ENCODE measurements at regions not wholly inside any gene's neighbourhood (a gene's known extent, or its start where the extent isn't known, plus 50 kb on each side); places are given as distances from the start of the nearest gene placed in this dataset.

DNA sequence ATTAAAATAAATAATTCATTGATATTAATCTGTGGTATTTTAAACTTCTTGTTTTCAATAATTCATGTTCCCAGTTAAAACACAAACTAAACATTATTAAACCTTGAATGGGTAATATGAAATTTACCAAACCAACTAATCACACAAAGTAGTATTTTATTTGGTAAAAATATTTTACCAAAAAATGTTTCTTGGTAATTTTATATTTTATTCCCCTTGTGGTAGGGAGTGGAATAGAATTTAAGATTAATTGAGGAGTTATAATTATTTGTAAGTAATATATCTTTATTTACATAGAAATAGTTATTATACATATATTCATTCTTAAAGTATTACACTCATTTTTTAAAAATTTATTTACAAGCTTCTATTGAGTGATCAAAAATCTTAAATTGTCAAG is 1350.9 kb downstream of the OTOL1 start:
- Histone ChIP-seq H4K20me1 (ENCODE audit: insufficient read depth, low read length) (no peaks in the 10 kb centered on the region), H2AFZ (ENCODE audit: low read length) (no peak overlapping the region)
- TF ChIP-seq, protein P1, sequence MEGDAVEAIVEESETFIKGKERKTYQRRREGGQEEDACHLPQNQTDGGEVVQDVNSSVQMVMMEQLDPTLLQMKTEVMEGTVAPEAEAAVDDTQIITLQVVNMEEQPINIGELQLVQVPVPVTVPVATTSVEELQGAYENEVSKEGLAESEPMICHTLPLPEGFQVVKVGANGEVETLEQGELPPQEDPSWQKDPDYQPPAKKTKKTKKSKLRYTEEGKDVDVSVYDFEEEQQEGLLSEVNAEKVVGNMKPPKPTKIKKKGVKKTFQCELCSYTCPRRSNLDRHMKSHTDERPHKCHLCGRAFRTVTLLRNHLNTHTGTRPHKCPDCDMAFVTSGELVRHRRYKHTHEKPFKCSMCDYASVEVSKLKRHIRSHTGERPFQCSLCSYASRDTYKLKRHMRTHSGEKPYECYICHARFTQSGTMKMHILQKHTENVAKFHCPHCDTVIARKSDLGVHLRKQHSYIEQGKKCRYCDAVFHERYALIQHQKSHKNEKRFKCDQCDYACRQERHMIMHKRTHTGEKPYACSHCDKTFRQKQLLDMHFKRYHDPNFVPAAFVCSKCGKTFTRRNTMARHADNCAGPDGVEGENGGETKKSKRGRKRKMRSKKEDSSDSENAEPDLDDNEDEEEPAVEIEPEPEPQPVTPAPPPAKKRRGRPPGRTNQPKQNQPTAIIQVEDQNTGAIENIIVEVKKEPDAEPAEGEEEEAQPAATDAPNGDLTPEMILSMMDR (conservative IDR thresholded peaks at IDR 0.05; ENCODE audit: low read length), result no peak
- no peak for TF ChIP-seq EZH2phosphoT487 (IDR thresholded peaks at IDR 0.05; ENCODE audit: borderline replicate concordance, low read depth, low read length)

DNA sequence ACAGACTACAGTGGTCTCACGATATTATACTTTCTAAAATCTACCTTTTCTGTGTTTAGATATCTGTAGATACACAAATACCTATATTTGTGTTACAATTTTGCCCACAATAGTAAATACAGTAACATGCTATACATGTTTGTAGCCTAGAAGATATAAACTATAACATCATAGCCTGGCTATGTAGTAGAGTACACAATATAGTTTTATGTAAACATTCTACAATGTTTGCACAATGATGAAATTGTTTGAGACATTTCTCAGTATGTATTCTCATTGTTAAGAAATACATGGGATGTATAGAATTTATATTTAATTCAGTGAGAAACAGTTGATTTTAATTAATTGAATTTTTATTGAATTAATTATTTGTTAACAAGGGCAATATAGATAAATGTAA is 1367.0 kb downstream of the OTOL1 start:
- Histone ChIP-seq H4K20me1 (ENCODE audit: insufficient read depth, low read length) (no peaks in the 10 kb centered on the region), H3K4me3 (ENCODE audit: low read depth, low read length, poor library complexity, severe bottlenecking) (no peak overlapping the region), H3K4me2 (ENCODE audit: low read length) (no peak overlapping the region), H3K36me3 (ENCODE audit: insufficient read depth, low read length) (no peaks in the 10 kb centered on the region), H2AFZ (ENCODE audit: low read length) (no peak overlapping the region), H3K27ac (ENCODE audit: low read depth, low read length, poor library complexity, severe bottlenecking) (no peak overlapping the region), H3K9me3 (ENCODE audit: low read length) (no peaks in the 10 kb centered on the region), H3K9me2 (ENCODE audit: insufficient read depth, low read length) (no peaks in the 10 kb centered on the region), H3K79me2 (ENCODE audit: insufficient read depth, low read depth, low read length) (no peaks in the 10 kb centered on the region), H3K4me1 (ENCODE audit: insufficient read depth, low read length, poor library complexity, severe bottlenecking) (no peaks in the 10 kb centered on the region)
- CTCF ChIA-PET (ENCODE audit: unreplicated experiment), result no interaction called here
- TF ChIP-seq, protein P1 (conservative IDR thresholded peaks at IDR 0.05; ENCODE audit: low read length), result no peak
- TF ChIP-seq EZH2phosphoT487 (IDR thresholded peaks at IDR 0.05; ENCODE audit: borderline replicate concordance, low read depth, low read length), result no peak
- POLR2A ChIA-PET, result no interaction called here
- DNase-seq (ENCODE audit: low spot score), result no peak
- BruUV-seq (replicated peaks), result no TSS peak
- intact Hi-C loops (cut with micrococcal nuclease; ENCODE audit: unreplicated experiment), result no loop called here

More for the DNA sequence above, 1350.9 kb downstream of the OTOL1 start:
- H3K9me2 ChIP-seq (ENCODE audit: insufficient read depth, low read length), result no peaks in the 10 kb centered on the region
- H3K36me3 ChIP-seq (ENCODE audit: insufficient read depth, low read length), result no peaks in the 10 kb centered on the region
- H3K9me3 ChIP-seq (ENCODE audit: low read length), result no peaks in the 10 kb centered on the region
- no peak overlapping the region for H3K4me2 ChIP-seq (ENCODE audit: low read length)
- no peaks in the 10 kb centered on the region for H3K79me2 ChIP-seq (ENCODE audit: insufficient read depth, low read depth, low read length)
- H3K4me1 ChIP-seq (ENCODE audit: insufficient read depth, low read length, poor library complexity, severe bottlenecking), result no peaks in the 10 kb centered on the region
- POLR2A ChIA-PET, result interaction anchor here (0.6 to 0.7 kb wide), 2 partner anchors 15 to 479 kb away, joined by 3 read pairs; no protein-coding TSS in a partner anchor
- CTCF ChIA-PET (ENCODE audit: unreplicated experiment), result no interaction called here
- H3K4me3 ChIP-seq (ENCODE audit: low read depth, low read length, poor library complexity, severe bottlenecking), result no peak overlapping the region
- H3K27ac ChIP-seq (ENCODE audit: low read depth, low read length, poor library complexity, severe bottlenecking), result no peak overlapping the region
- BruUV-seq (replicated peaks), result no TSS peak
- intact Hi-C loops (cut with micrococcal nuclease; ENCODE audit: unreplicated experiment), result no loop called here
- no peak for DNase-seq (ENCODE audit: low spot score)

DNA sequence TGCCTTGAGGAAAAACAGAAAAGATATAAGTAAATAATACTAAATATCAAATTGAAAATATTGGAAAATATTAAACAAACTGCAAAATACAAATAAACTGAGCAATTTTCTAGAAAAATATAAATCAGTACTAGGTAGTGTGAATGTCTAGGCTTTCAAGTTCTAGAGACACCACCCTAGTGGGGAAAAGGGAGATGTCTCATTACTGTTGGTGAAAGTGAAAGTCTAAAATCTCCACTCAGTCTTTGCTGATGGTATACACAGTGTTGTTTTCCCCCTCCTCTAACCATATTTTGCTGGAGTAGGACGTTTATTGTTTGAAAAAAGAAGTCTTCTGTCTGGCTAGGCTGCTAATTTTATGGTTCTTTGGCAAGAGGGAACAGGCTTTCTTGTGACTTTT is 1368.9 kb downstream of the OTOL1 start:
- Histone ChIP-seq H3K4me1 (ENCODE audit: insufficient read depth, low read length, poor library complexity, severe bottlenecking) (no peaks in the 10 kb centered on the region), H4K20me1 (ENCODE audit: insufficient read depth, low read length) (no peaks in the 10 kb centered on the region), H3K4me3 (ENCODE audit: low read depth, low read length, poor library complexity, severe bottlenecking) (no peak overlapping the region), H3K4me2 (ENCODE audit: low read length) (no peak overlapping the region), H2AFZ (ENCODE audit: low read length) (no peak overlapping the region), H3K9me2 (ENCODE audit: insufficient read depth, low read length) (no peaks in the 10 kb centered on the region), H3K36me3 (ENCODE audit: insufficient read depth, low read length) (no peaks in the 10 kb centered on the region), H3K9me3 (ENCODE audit: low read length) (no peaks in the 10 kb centered on the region), H3K27ac (ENCODE audit: low read depth, low read length, poor library complexity, severe bottlenecking) (no peak overlapping the region), H3K79me2 (ENCODE audit: insufficient read depth, low read depth, low read length) (no peaks in the 10 kb centered on the region)
- CTCF ChIA-PET (ENCODE audit: unreplicated experiment), result no interaction called here
- TF ChIP-seq EZH2phosphoT487 (IDR thresholded peaks at IDR 0.05; ENCODE audit: borderline replicate concordance, low read depth, low read length), result no peak
- TF ChIP-seq, protein P1 (conservative IDR thresholded peaks at IDR 0.05; ENCODE audit: low read length), result no peak
- no TSS peak for BruUV-seq (replicated peaks)
- POLR2A ChIA-PET, result no interaction called here
- intact Hi-C loops (cut with micrococcal nuclease; ENCODE audit: unreplicated experiment), result no loop called here
- DNase-seq (ENCODE audit: low spot score), result no peak

All from OCI-LY7 (cell line).